ENCODE measurements at regions not wholly inside any gene's neighbourhood (a gene's known extent, or its start where the extent isn't known, plus 50 kb on each side); places are given as distances from the start of the nearest gene placed in this dataset.

GRCh38 chr3:117443014-117443413, 733.4 kb downstream of the TUSC7 start:
- TF ChIP-seq GATA2 (IDR thresholded peaks at IDR 0.05; ENCODE audit: low read depth, low read length): no peak
- TF ChIP-seq GATA3 (IDR thresholded peaks at IDR 0.05; ENCODE audit: low read depth, low read length): no peak
